D721Med (cell line): ENCODE measurements at regions not wholly inside any gene's neighbourhood (a gene's known extent, or its start where the extent isn't known, plus 50 kb on each side); places are given as distances from the start of the nearest gene placed in this dataset.

Experiments used
- DNase-seq: peaks from one replicate; pipeline ENCODE4 v3.0.0; 2011; ENCODE audit warnings: low spot score; ENCODE audit not compliant: insufficient read length
- FAIRE-seq: peaks from 2 replicates; lab custom pipeline; 2011; peaks lifted over from hg19 to GRCh38; lab: Jason Lieb, UNC
- CTCF ChIP-seq: IDR thresholded peaks from 2 replicates; pipeline ENCODE4 v1.5.1; 2012; ENCODE audit warnings: mild to moderate bottlenecking, control low read depth; ENCODE audit not compliant: insufficient read depth; ENCODE audit errors: missing control alignments

GRCh38 chr4:134471569-134471968, 270.0 kb upstream of the PABPC4L start:
- TF ChIP-seq CTCF, result no peak
- DNase-seq (no peak), FAIRE-seq (no peak)

GRCh38 chr4:134470544-134470943, 269.0 kb upstream of the PABPC4L start:
- TF ChIP-seq CTCF, result peak; percentile 60
- no peak for DNase-seq
- FAIRE-seq, result peak; percentile 92

GRCh38 chr4:134465417-134465816, 263.8 kb upstream of the PABPC4L start:
- no peak for TF ChIP-seq CTCF
- FAIRE-seq (no peak), DNase-seq (no peak)

- TF ChIP-seq CTCF, result no peak
Measured at GRCh38 chr4:134463771-134464170, 262.2 kb upstream of the PABPC4L start.

GRCh38 chr4:134426821-134427220, 225.2 kb upstream of the PABPC4L start:
- FAIRE-seq (no peak), DNase-seq (no peak)
- TF ChIP-seq CTCF, result no peak

More at GRCh38 chr4:134463771-134464170, 262.2 kb upstream of the PABPC4L start:
- FAIRE-seq, result no peak
- no peak for DNase-seq

- DNase-seq (no peak), FAIRE-seq (no peak)
- TF ChIP-seq CTCF, result no peak
Measured at GRCh38 chr4:134425756-134426155, 224.2 kb upstream of the PABPC4L start.

- FAIRE-seq (no peak), DNase-seq (no peak)
- no peak for TF ChIP-seq CTCF
Measured at GRCh38 chr4:134422776-134423175, 221.2 kb upstream of the PABPC4L start.
